ENCODE measurements at regions not wholly inside any gene's neighbourhood (a gene's known extent, or its start where the extent isn't known, plus 50 kb on each side); places are given as distances from the start of the nearest gene placed in this dataset.

DNA sequence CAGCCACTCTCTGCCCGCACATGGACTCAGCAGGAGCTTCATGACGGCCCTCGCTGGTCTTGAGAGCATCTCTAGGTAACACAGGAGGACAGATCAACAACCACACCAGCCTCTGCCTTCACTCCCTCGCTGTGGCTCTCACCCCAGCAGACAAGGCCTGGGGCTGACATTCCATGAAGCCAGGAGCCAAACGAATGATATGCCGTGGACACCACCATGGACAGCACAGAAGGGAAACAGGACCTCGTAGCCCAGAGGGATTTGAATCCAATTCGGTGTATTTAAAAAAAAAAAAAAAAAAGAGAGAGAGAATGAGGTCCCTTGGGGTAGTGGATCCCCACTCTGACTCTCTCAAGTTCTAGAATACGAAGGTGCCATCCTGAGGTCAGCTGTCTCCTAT is 385.5 kb downstream of the SHANK2 start:
- H3K36me3 ChIP-seq: no peaks in the 10 kb centered on the region
- no peak for TF ChIP-seq POLR2A (IDR thresholded peaks at IDR 0.05)
- no peak for TF ChIP-seq CTCF (IDR thresholded peaks at IDR 0.05)
- no peaks in the 10 kb centered on the region for H3K4me1 ChIP-seq
- H3K27ac ChIP-seq: no peak overlapping the region
- H3K4me3 ChIP-seq: no peak overlapping the region
- DNase-seq: no peak
- no peaks in the 10 kb centered on the region for H3K27me3 ChIP-seq
- no peaks in the 10 kb centered on the region for H3K9me3 ChIP-seq

- H3K4me3 ChIP-seq: no peak overlapping the region
- no peaks in the 10 kb centered on the region for H3K9me3 ChIP-seq
- DNase-seq: no peak
- H3K27ac ChIP-seq: no peak overlapping the region
- no peaks in the 10 kb centered on the region for H3K4me1 ChIP-seq
- TF ChIP-seq POLR2A (IDR thresholded peaks at IDR 0.05) (no peak), CTCF (IDR thresholded peaks at IDR 0.05) (no peak)
- no peaks in the 10 kb centered on the region for H3K27me3 ChIP-seq
- no peaks in the 10 kb centered on the region for H3K36me3 ChIP-seq
These were observed 384.9 kb downstream of the SHANK2 start for GRCh38 chr11:70867281-70868047.

DNA sequence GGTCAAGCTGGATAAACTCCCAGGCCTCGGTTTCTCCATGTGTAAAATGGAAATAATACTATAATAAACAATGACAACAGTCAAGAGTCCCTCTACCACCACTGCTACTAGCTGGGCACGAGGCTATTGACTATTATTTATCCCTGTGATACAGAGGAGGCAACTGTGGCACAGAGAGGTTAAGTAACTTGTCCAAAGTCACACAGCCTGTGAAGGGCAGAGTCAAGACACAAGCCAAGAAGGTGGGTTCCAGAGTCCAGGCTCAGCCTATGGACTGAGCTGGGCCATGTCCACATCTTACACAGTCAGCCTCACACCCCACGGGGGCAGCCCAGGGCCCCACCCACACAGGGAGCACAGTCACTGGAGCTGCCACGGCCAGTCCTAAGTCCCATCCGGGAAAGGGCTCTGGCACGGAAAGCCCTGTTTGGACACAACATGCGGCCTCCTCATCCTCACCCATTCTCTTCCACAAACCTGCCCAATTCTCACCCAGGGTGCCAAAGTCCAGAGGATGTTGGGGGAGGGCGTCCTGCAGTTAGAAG is 384.0 kb downstream of the SHANK2 start:
- Histone ChIP-seq H3K27me3 (no peaks in the 10 kb centered on the region), H3K9me3 (no peaks in the 10 kb centered on the region), H3K4me3 (no peak overlapping the region), H3K36me3 (no peaks in the 10 kb centered on the region), H3K27ac (no peak overlapping the region), H3K4me1 (no peaks in the 10 kb centered on the region)
- no peak for TF ChIP-seq CTCF (IDR thresholded peaks at IDR 0.05)
- no peak for TF ChIP-seq POLR2A (IDR thresholded peaks at IDR 0.05)
- no peak for DNase-seq

DNA sequence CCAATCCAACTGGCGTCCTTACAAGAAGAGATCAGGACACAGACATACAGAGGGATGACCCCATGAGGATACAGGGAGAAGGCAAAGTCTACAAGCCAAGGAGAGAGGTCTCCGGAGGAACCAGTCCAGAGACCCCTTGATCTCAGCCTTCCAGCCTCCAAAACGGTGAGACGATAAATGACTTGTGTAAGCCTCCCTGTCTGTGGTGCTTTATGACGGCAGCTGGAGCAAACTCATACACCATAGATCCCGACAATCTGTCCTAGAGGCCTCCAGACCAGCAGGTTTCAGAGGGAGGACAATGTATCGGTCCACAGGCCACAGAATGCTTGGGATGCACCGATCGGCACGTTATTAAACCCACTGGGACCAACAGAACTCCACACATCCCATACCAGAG is 383.3 kb downstream of the SHANK2 start:
- no peaks in the 10 kb centered on the region for H3K9me3 ChIP-seq
- H3K4me1 ChIP-seq: no peaks in the 10 kb centered on the region
- H3K36me3 ChIP-seq: no peaks in the 10 kb centered on the region
- no peak overlapping the region for H3K27ac ChIP-seq
- H3K27me3 ChIP-seq: no peaks in the 10 kb centered on the region
- TF ChIP-seq CTCF (IDR thresholded peaks at IDR 0.05) (no peak), POLR2A (IDR thresholded peaks at IDR 0.05) (no peak)
- DNase-seq: no peak
- no peak overlapping the region for H3K4me3 ChIP-seq

DNA sequence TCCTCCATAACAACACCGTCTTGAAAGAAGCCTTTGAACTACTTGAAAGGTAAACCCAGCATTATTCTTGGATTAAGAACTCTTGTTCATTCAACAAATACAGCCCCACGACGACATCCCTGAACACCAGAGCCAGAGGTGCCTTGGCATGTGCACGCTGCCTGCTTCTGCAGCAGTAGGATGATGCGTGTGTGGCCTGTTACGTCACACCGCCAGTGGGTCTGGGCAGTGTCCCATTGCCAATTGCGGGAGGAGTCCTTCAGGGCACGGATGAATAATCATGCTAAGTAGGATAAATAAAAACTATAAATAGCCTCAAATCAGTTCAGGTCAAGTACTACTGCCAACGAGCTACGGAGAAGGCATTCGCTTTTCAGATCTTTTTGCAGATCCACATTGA is 380.5 kb downstream of the SHANK2 start:
- no peaks in the 10 kb centered on the region for H3K4me1 ChIP-seq
- H3K27ac ChIP-seq: no peak overlapping the region
- no peak for DNase-seq

More for the DNA sequence above, 380.5 kb downstream of the SHANK2 start:
- H3K9me3 ChIP-seq: no peaks in the 10 kb centered on the region
- H3K36me3 ChIP-seq: no peaks in the 10 kb centered on the region
- no peaks in the 10 kb centered on the region for H3K27me3 ChIP-seq
- TF ChIP-seq POLR2A (IDR thresholded peaks at IDR 0.05) (no peak), CTCF (IDR thresholded peaks at IDR 0.05) (no peak)
- H3K4me3 ChIP-seq: no peak overlapping the region
